NCI-H748 (cell line): ENCODE measurements at regions not wholly inside any gene's neighbourhood (a gene's known extent, or its start where the extent isn't known, plus 50 kb on each side); places are given as distances from the start of the nearest gene placed in this dataset.
"Not testable (repeated sequence)": the region's sequence is repeated elsewhere in the genome, so short reads cannot be mapped to it uniquely, and the experiment has no call there.

Experiments
- DNase-seq: peaks from one replicate; lab custom pipeline; 2025; ENCODE audit not compliant: unreplicated experiment; lab: John Stamatoyannopoulos, UW

GRCh38 chr12:75812271-75813018, 219.1 kb downstream of the PHLDA1 start:
- DNase-seq, result peak; percentile 72

GRCh38 chr12:75809746-75810145, 221.8 kb downstream of the PHLDA1 start:
- no peak for DNase-seq

- no peak for DNase-seq
Measured at GRCh38 chr12:75807494-75807893, 224.1 kb downstream of the PHLDA1 start.

- no peak for DNase-seq
Measured at GRCh38 chr12:75805905-75806304, 225.7 kb downstream of the PHLDA1 start.

- no peak for DNase-seq
Measured at GRCh38 chr12:75805320-75805719, 226.3 kb downstream of the PHLDA1 start.

GRCh38 chr12:75798136-75798926, 233.2 kb downstream of the PHLDA1 start:
- DNase-seq, result peak; percentile 54

- no peak for DNase-seq
Measured at GRCh38 chr12:75795125-75795524, 236.5 kb downstream of the PHLDA1 start.

GRCh38 chr12:75792687-75793086, 238.9 kb downstream of the PHLDA1 start:
- DNase-seq, result no peak

GRCh38 chr12:75790219-75790618, 241.4 kb downstream of the PHLDA1 start:
- no peak for DNase-seq

GRCh38 chr12:75787146-75787545, 244.4 kb downstream of the PHLDA1 start:
- DNase-seq, result not testable (repeated sequence)

GRCh38 chr12:75786070-75786469, 245.5 kb downstream of the PHLDA1 start:
- no peak for DNase-seq

- DNase-seq, result no peak
Measured at GRCh38 chr12:75784591-75784990, 247.0 kb downstream of the PHLDA1 start.

GRCh38 chr12:75783093-75783877, 248.3 kb downstream of the PHLDA1 start:
- no peak for DNase-seq

- DNase-seq, result no peak
Measured at GRCh38 chr12:75782069-75782581, 249.5 kb downstream of the PHLDA1 start.

- DNase-seq, result no peak
Measured at GRCh38 chr12:75781532-75782046, 250.0 kb downstream of the PHLDA1 start.

GRCh38 chr12:75779891-75780496, 251.6 kb downstream of the PHLDA1 start:
- peak; percentile 19 for DNase-seq

- DNase-seq, result no peak
Measured at GRCh38 chr12:75774261-75775052, 257.1 kb downstream of the PHLDA1 start.

GRCh38 chr12:75773377-75773776, 258.2 kb downstream of the PHLDA1 start:
- DNase-seq, result no peak

GRCh38 chr12:75771023-75771422, 259.6 kb upstream of the KRR1 start:
- DNase-seq, result no peak

- DNase-seq, result no peak
Measured at GRCh38 chr12:75767957-75768356, 256.5 kb upstream of the KRR1 start.
